ENCODE measurements at regions not wholly inside any gene's neighbourhood (a gene's known extent, or its start where the extent isn't known, plus 50 kb on each side); places are given as distances from the start of the nearest gene placed in this dataset.

DNA sequence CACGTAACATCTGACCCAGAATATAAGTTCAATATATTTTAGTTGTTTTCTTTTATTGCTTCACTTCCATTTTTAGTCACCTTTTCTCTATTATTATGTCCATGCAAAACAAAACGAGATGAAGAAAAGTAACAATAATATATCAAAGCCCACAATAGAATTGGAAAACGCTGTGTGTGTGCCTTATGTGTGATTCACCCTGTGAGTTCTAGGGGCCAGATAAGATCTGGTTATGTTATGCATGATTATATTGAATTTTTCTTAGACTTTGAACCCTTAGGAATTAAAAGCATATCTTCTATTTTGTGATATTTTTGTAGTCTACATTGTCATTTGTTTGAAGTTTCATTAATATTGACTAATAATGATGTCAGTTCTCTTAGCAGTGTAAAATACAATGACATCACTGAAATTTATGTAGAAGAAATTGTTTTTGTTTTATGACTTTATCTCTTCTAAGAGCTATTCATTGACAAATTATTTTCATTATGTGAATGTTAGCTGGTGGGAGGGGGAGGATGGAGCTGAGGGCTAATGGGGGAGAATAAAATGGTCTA is 243.6 kb downstream of the TFAP2B start:
- Histone ChIP-seq H3K4me1 (ENCODE audit: control insufficient read depth in 3 of 3, insufficient read depth in 2 of 3, low read depth in 1 of 3, low read length in 2 of 3) (no peaks in the 10 kb centered on the region), H3K27me3 (ENCODE audit: control insufficient read depth in 3 of 3, insufficient read depth in 3 of 3, low read length in 3 of 3) (no peaks in the 10 kb centered on the region), H3K4me3 (ENCODE audit: low read depth in 1 of 3, low read length in 3 of 3) (no peak overlapping the region), H3K36me3 (ENCODE audit: control insufficient read depth in 3 of 3, insufficient read depth in 2 of 3, low read depth in 1 of 3, low read length in 3 of 3) (no peaks in the 10 kb centered on the region), H3K27ac (ENCODE audit: low read depth in 1 of 3, low read length in 2 of 3) (no peak overlapping the region), H3K9me3 (ENCODE audit: control insufficient read depth in 2 of 2, insufficient read depth in 1 of 2, low read depth in 1 of 2, low read length in 1 of 2) (no peaks in the 10 kb centered on the region)
- FAIRE-seq (no peak), DNase-seq (no peak)
- WGBS, 3 donors: 42 to 64% (median 46%) methylated on average over 3 of the region's 3 CpGs

DNA sequence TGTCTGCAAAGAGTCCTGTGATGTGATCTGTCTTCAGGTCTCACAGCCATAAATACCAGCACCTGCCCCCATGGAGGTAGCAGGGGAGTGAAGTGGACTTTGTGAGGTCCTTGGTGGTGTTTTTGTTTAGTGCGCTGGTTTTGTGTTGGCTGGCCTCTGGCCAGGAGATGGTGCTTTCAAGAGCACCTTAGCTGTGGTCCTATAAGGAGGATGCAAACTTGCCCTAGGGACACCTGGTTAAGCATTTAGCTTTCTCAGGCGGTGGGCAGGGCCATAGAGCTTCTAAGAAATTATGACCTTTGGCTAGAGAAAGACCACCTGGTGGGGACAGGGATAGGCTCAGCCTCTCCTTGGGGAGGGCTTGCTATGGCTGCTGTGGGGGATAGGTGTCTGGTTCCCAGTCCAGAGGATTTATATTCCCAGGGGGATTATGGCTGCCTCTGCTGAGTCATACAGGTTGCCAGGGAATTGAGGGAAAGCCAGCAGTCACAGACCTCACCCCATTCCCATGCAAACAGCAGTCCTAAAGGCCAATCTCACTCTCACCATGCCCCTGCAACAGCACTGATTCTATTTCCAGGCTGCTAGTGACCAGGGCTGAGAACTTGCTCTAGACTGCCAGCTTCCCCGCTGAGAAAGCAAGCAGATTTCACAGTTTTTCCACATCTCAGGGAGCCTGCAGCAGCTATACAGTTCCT is 259.3 kb downstream of the TFAP2B start:
- Histone ChIP-seq H3K27ac (ENCODE audit: low read depth in 1 of 3, low read length in 2 of 3) (no peak overlapping the region), H3K36me3 (ENCODE audit: control insufficient read depth in 3 of 3, insufficient read depth in 2 of 3, low read depth in 1 of 3, low read length in 3 of 3) (no peaks in the 10 kb centered on the region), H3K4me1 (ENCODE audit: control insufficient read depth in 3 of 3, insufficient read depth in 2 of 3, low read depth in 1 of 3, low read length in 2 of 3) (no peaks in the 10 kb centered on the region), H3K9me3 (ENCODE audit: control insufficient read depth in 2 of 2, insufficient read depth in 1 of 2, low read depth in 1 of 2, low read length in 1 of 2) (no peaks in the 10 kb centered on the region), H3K4me3 (ENCODE audit: low read depth in 1 of 3, low read length in 3 of 3) (no peak overlapping the region), H3K27me3 (ENCODE audit: control insufficient read depth in 3 of 3, insufficient read depth in 3 of 3, low read length in 3 of 3) (no peaks in the 10 kb centered on the region)
- no peak for FAIRE-seq
- DNase-seq: peak in 1 of 2 donors; percentile 33
- 47 to 73% (median 68%) methylated on average over 3 of the region's 3 CpGs for WGBS, 3 donors

DNA sequence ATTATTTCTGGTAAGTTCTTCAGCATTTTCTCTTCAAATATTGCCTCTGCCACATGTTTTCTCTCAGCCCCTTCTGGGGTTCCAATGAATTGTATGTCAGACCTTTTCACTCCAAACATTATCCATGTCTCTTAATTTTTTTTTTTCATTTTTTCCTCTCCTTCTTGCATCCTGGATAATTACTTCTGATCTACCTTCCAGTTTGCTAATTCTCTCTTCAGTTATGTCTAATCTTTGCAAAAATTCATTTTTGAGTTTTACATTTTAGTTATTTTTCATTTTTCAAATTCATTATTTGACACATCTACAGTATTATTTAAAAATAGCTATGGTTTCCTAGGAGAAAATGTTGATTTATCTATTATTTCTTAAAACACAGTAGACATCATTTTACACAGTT is 271.7 kb downstream of the TFAP2B start:
- Histone ChIP-seq H3K27ac (ENCODE audit: low read depth in 1 of 3, low read length in 2 of 3) (no peak overlapping the region), H3K4me3 (ENCODE audit: low read depth in 1 of 3, low read length in 3 of 3) (no peak overlapping the region), H3K4me1 (ENCODE audit: control insufficient read depth in 3 of 3, insufficient read depth in 2 of 3, low read depth in 1 of 3, low read length in 2 of 3) (peaks cover 0 to 8% (median 0%) of the 10 kb centered on the region in 3 donors), H3K27me3 (ENCODE audit: control insufficient read depth in 3 of 3, insufficient read depth in 3 of 3, low read length in 3 of 3) (no peaks in the 10 kb centered on the region), H3K36me3 (ENCODE audit: control insufficient read depth in 3 of 3, insufficient read depth in 2 of 3, low read depth in 1 of 3, low read length in 3 of 3) (no peaks in the 10 kb centered on the region), H3K9me3 (ENCODE audit: control insufficient read depth in 2 of 2, insufficient read depth in 1 of 2, low read depth in 1 of 2, low read length in 1 of 2) (peaks cover 0 to 6% of the 10 kb centered on the region in 2 donors)
- DNase-seq (no peak), FAIRE-seq (no peak)

DNA sequence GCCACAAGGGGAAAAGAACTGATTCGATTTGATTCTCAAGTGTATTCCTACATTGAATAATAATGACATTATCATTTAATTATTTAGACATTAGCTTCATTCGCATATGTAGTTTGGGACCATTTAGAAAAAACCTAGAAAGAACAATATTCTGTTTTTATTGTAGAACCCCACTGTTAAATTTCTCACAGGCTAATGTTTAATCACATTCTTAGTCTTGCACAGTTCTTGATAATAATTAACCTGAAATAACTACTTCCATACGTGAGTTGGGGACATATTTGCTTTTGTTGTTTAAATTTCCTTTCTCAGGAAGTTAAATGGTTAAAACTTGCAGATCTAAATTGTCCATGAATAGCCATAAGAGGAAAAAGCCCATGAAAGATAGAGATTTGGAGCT is 275.2 kb downstream of the TFAP2B start:
- 19 to 60% (median 41%) methylated on average over 3 of the region's 3 CpGs for WGBS, 3 donors
- Histone ChIP-seq H3K36me3 (ENCODE audit: control insufficient read depth in 3 of 3, insufficient read depth in 2 of 3, low read depth in 1 of 3, low read length in 3 of 3) (no peaks in the 10 kb centered on the region), H3K9me3 (ENCODE audit: control insufficient read depth in 2 of 2, insufficient read depth in 1 of 2, low read depth in 1 of 2, low read length in 1 of 2) (peaks cover 0 to 6% of the 10 kb centered on the region in 2 donors), H3K27ac (ENCODE audit: low read depth in 1 of 3, low read length in 2 of 3) (peak overlapping the region in 1 of 3 donors; percentile 19), H3K4me3 (ENCODE audit: low read depth in 1 of 3, low read length in 3 of 3) (no peak overlapping the region), H3K27me3 (ENCODE audit: control insufficient read depth in 3 of 3, insufficient read depth in 3 of 3, low read length in 3 of 3) (no peaks in the 10 kb centered on the region), H3K4me1 (ENCODE audit: control insufficient read depth in 3 of 3, insufficient read depth in 2 of 3, low read depth in 1 of 3, low read length in 2 of 3) (peaks cover 0 to 14% (median 0%) of the 10 kb centered on the region in 3 donors)
- DNase-seq: peak in 1 of 2 donors; percentile 38
- no peak for FAIRE-seq

DNA sequence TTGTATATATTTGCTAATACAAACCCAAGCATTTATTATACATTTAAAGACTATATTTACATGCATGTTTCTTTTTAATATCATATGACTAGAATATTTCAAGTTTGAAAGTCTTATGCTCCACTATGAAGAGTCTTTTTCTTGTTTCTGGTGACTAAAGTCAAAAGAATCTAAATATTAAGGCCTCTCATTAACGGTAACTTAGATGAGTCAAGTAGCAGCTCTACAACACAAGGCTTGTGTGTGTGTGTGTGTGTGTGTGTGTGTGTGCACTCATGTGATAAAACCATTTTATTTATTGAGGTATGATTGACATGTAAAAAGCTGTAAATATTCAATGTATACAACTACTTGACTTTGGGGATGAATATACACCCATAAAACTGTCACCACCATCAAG is 275.6 kb downstream of the TFAP2B start:
- H3K4me3 ChIP-seq (ENCODE audit: low read depth in 1 of 3, low read length in 3 of 3): no peak overlapping the region
- 37 to 63% (median 54%) methylated on average over 1 of the region's 1 CpG for WGBS, 3 donors
- no peaks in the 10 kb centered on the region for H3K36me3 ChIP-seq (ENCODE audit: control insufficient read depth in 3 of 3, insufficient read depth in 2 of 3, low read depth in 1 of 3, low read length in 3 of 3)
- FAIRE-seq (no peak), DNase-seq (no peak)
- H3K4me1 ChIP-seq (ENCODE audit: control insufficient read depth in 3 of 3, insufficient read depth in 2 of 3, low read depth in 1 of 3, low read length in 2 of 3): peaks cover 0 to 14% (median 0%) of the 10 kb centered on the region in 3 donors
- H3K27me3 ChIP-seq (ENCODE audit: control insufficient read depth in 3 of 3, insufficient read depth in 3 of 3, low read length in 3 of 3): no peaks in the 10 kb centered on the region
- peak overlapping the region in 1 of 3 donors; percentile 19 for H3K27ac ChIP-seq (ENCODE audit: low read depth in 1 of 3, low read length in 2 of 3)
- H3K9me3 ChIP-seq (ENCODE audit: control insufficient read depth in 2 of 2, insufficient read depth in 1 of 2, low read depth in 1 of 2, low read length in 1 of 2): peaks cover 0 to 6% of the 10 kb centered on the region in 2 donors

DNA sequence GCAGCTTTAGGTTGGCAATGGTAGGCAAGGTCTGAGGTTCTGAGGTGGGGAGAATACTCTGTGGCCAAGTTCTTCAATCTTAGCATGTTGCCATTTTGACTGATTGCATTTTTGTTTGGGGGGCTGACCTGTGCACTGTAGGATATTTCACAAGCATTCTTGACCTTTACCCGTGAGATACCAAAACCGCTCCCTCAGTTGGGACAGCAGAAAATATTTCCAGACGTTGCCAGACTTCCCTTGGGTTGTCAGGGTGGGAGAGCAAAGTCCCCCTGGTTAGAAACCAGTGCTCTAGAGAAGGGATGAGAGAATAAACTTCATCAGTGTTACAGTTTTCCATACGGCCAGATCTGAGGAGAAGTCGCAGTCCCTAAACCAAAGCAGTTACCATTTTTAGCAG is 279.6 kb downstream of the TFAP2B start:
- Histone ChIP-seq H3K27ac (ENCODE audit: low read depth in 1 of 3, low read length in 2 of 3) (peak overlapping the region in 1 of 3 donors; percentile 54), H3K4me3 (ENCODE audit: low read depth in 1 of 3, low read length in 3 of 3) (no peak overlapping the region)
- no peak for FAIRE-seq

DNA sequence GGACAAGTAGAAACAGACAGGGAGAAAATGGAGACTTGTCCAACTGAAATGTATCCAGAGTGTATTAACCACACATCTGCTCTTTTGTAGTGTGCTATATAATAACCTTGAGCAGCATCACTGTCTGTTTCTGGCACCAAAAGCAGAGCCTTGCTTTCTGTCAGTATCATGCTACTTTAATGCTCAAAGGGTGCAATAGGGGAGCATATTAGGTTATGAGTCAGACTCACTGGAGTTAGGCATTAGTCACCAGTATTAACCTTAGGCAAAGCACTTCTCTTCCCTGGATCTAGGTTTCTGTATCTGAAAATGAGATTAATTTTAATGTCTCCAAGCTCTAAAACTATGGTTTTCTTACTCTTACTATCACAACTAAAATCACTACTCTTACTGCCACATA is 280.1 kb downstream of the TFAP2B start:
- Histone ChIP-seq H3K4me1 (ENCODE audit: control insufficient read depth in 3 of 3, insufficient read depth in 2 of 3, low read depth in 1 of 3, low read length in 2 of 3) (peaks cover 0 to 11% (median 0%) of the 10 kb centered on the region in 3 donors), H3K27ac (ENCODE audit: low read depth in 1 of 3, low read length in 2 of 3) (peak overlapping the region in 1 of 3 donors; percentile 54), H3K27me3 (ENCODE audit: control insufficient read depth in 3 of 3, insufficient read depth in 3 of 3, low read length in 3 of 3) (no peaks in the 10 kb centered on the region), H3K4me3 (ENCODE audit: low read depth in 1 of 3, low read length in 3 of 3) (no peak overlapping the region), H3K36me3 (ENCODE audit: control insufficient read depth in 3 of 3, insufficient read depth in 2 of 3, low read depth in 1 of 3, low read length in 3 of 3) (no peaks in the 10 kb centered on the region), H3K9me3 (ENCODE audit: control insufficient read depth in 2 of 2, insufficient read depth in 1 of 2, low read depth in 1 of 2, low read length in 1 of 2) (no peaks in the 10 kb centered on the region)
- FAIRE-seq (no peak), DNase-seq (no peak)

More for the DNA sequence above, 279.6 kb downstream of the TFAP2B start:
- Histone ChIP-seq H3K27me3 (ENCODE audit: control insufficient read depth in 3 of 3, insufficient read depth in 3 of 3, low read length in 3 of 3) (no peaks in the 10 kb centered on the region), H3K36me3 (ENCODE audit: control insufficient read depth in 3 of 3, insufficient read depth in 2 of 3, low read depth in 1 of 3, low read length in 3 of 3) (no peaks in the 10 kb centered on the region), H3K9me3 (ENCODE audit: control insufficient read depth in 2 of 2, insufficient read depth in 1 of 2, low read depth in 1 of 2, low read length in 1 of 2) (no peaks in the 10 kb centered on the region), H3K4me1 (ENCODE audit: control insufficient read depth in 3 of 3, insufficient read depth in 2 of 3, low read depth in 1 of 3, low read length in 2 of 3) (peaks cover 0 to 14% (median 0%) of the 10 kb centered on the region in 3 donors)
- WGBS, 3 donors: 44 to 59% (median 46%) methylated on average over 5 of the region's 5 CpGs
- DNase-seq: peak in 1 of 2 donors; percentile 68

DNA sequence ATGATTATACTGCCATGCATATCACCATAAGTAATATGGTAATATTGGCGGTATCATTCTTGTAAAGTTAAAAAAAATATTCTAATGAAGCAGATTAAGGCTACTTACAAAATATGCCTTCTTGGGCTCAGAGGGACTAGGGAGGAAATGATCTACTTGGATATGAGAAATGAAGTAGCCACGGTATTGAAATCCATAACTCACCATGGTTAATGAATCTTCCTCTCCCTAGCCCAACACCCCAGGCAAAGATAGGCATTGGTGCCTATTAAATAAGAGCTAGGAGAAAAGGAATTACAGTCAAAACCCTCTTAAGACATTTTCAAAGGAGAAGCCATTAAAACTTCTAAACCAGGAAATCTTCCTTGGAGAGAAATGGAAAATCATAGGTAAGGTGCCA is 280.5 kb downstream of the TFAP2B start:
- FAIRE-seq: no peak
- H3K27ac ChIP-seq (ENCODE audit: low read depth in 1 of 3, low read length in 2 of 3): peak overlapping the region in 1 of 3 donors; percentile 54
- DNase-seq: no peak
- no peak overlapping the region for H3K4me3 ChIP-seq (ENCODE audit: low read depth in 1 of 3, low read length in 3 of 3)
- H3K9me3 ChIP-seq (ENCODE audit: control insufficient read depth in 2 of 2, insufficient read depth in 1 of 2, low read depth in 1 of 2, low read length in 1 of 2): no peaks in the 10 kb centered on the region
- peaks cover 0 to 9% (median 0%) of the 10 kb centered on the region in 3 donors for H3K4me1 ChIP-seq (ENCODE audit: control insufficient read depth in 3 of 3, insufficient read depth in 2 of 3, low read depth in 1 of 3, low read length in 2 of 3)
- H3K36me3 ChIP-seq (ENCODE audit: control insufficient read depth in 3 of 3, insufficient read depth in 2 of 3, low read depth in 1 of 3, low read length in 3 of 3): no peaks in the 10 kb centered on the region
- 86 to 95% (median 87%) methylated on average over 2 of the region's 2 CpGs for WGBS, 3 donors
- no peaks in the 10 kb centered on the region for H3K27me3 ChIP-seq (ENCODE audit: control insufficient read depth in 3 of 3, insufficient read depth in 3 of 3, low read length in 3 of 3)

DNA sequence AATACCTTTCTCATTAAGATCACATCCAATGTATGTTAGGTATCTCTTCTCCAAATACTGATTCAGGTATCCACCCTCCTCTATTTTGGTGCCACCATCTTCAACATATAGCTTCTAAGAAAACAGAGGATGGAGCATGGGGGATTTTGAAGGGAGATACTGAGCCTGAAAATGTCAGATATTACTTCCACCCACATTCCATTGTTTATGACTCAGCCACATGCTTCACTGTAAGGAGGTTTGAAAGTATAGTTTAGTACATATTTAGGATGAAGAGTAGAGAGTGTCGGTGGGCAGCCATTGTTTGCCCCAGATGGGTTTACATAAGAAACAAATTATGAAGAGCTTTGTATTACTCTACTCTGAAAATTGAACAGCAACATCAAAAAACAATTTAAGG is 286.7 kb downstream of the TFAP2B start:
- Histone ChIP-seq H3K9me3 (ENCODE audit: control insufficient read depth in 2 of 2, insufficient read depth in 1 of 2, low read depth in 1 of 2, low read length in 1 of 2) (no peaks in the 10 kb centered on the region), H3K4me1 (ENCODE audit: control insufficient read depth in 3 of 3, insufficient read depth in 2 of 3, low read depth in 1 of 3, low read length in 2 of 3) (no peaks in the 10 kb centered on the region), H3K27ac (ENCODE audit: low read depth in 1 of 3, low read length in 2 of 3) (no peak overlapping the region), H3K27me3 (ENCODE audit: control insufficient read depth in 3 of 3, insufficient read depth in 3 of 3, low read length in 3 of 3) (no peaks in the 10 kb centered on the region), H3K4me3 (ENCODE audit: low read depth in 1 of 3, low read length in 3 of 3) (no peak overlapping the region), H3K36me3 (ENCODE audit: control insufficient read depth in 3 of 3, insufficient read depth in 2 of 3, low read depth in 1 of 3, low read length in 3 of 3) (no peaks in the 10 kb centered on the region)
- DNase-seq: no peak
- FAIRE-seq: no peak
- 82 to 85% (median 83%) methylated on average over 1 of the region's 1 CpG for WGBS, 3 donors

All from small intestine (tissue), 7 donors.